ENCODE measurements at regions not wholly inside any gene's neighbourhood (a gene's known extent, or its start where the extent isn't known, plus 50 kb on each side); places are given as distances from the start of the nearest gene placed in this dataset.

GRCh38 chr1:103931891-103932290, 182.2 kb downstream of the AMY1C start:
- TF ChIP-seq, protein P1, sequence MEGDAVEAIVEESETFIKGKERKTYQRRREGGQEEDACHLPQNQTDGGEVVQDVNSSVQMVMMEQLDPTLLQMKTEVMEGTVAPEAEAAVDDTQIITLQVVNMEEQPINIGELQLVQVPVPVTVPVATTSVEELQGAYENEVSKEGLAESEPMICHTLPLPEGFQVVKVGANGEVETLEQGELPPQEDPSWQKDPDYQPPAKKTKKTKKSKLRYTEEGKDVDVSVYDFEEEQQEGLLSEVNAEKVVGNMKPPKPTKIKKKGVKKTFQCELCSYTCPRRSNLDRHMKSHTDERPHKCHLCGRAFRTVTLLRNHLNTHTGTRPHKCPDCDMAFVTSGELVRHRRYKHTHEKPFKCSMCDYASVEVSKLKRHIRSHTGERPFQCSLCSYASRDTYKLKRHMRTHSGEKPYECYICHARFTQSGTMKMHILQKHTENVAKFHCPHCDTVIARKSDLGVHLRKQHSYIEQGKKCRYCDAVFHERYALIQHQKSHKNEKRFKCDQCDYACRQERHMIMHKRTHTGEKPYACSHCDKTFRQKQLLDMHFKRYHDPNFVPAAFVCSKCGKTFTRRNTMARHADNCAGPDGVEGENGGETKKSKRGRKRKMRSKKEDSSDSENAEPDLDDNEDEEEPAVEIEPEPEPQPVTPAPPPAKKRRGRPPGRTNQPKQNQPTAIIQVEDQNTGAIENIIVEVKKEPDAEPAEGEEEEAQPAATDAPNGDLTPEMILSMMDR (IDR thresholded peaks at IDR 0.05), result no peak
- TF ChIP-seq POLR2A (IDR thresholded peaks at IDR 0.05), result no peak
